ENCODE measurements at regions not wholly inside any gene's neighbourhood (a gene's known extent, or its start where the extent isn't known, plus 50 kb on each side); places are given as distances from the start of the nearest gene placed in this dataset.
A peak's percentile ranks its signal among the peaks of the same experiment; 100 is the strongest.

DNA sequence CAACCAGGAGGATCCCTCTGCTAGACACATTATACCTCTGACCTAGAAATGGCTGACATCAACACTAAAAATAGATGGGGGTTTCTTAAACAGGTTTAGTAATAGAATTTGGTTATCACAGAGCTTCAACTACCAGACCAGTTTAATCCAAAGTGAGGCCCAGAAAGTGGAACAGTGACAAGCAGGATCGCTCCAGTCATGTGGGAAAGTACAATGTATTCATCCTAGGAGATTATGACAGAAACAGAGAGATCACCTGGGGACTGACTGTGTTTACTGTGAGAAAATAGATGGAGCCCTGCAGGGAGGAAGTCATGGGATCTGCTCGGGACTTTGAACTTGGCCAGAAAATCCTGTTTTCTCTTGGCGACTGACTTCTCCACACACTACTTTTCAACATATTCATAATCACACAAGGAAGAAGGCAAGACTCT lies 238.7 kb upstream of the SOX4 start:
- Histone ChIP-seq H3K36me3 (no peaks in the 10 kb centered on the region), H3K4me1 (replicated peaks) (no peaks in the 10 kb centered on the region), H3K27me3 (replicated peaks; ENCODE audit: insufficient read depth) (no peaks in the 10 kb centered on the region), H3K4me3 (no peak overlapping the region), H3K27ac (no peak overlapping the region), H3K9me3 (no peaks in the 10 kb centered on the region)
- DNase-seq (ENCODE audit: low spot score), result peak; percentile 28
- intact Hi-C loops (cut with DNase I), result no loop called here
- WGBS, result 64% methylated on average over 3 of the region's 3 CpGs
- TF ChIP-seq POLR2A (IDR thresholded peaks at IDR 0.05), result no peak
- peak; percentile 58 for TF ChIP-seq POLR2AphosphoS5 (IDR thresholded peaks at IDR 0.05)
- no peak for TF ChIP-seq CTCF (IDR thresholded peaks at IDR 0.05)

DNA sequence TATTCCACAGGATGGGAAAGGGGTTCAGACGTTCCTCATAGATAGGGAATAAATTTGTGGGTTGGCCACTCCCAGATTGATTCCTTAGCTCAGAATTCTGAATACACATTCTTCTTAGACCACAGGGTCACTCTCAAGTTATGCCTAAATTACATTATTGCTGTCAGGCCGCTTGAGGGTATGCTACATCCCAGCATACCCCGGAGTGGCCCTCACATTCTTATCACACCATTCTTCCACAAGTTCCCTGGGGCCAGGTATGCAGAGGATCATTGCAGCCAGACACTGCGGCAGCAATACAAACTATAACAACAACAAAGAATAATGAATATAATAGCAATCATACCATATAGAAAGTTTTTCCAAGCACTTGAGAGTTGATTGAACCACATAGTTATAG lies 237.9 kb upstream of the SOX4 start:
- Histone ChIP-seq H3K36me3 (no peaks in the 10 kb centered on the region), H3K27me3 (replicated peaks; ENCODE audit: insufficient read depth) (no peaks in the 10 kb centered on the region), H3K4me1 (replicated peaks) (no peaks in the 10 kb centered on the region), H3K27ac (no peak overlapping the region), H3K9me3 (no peaks in the 10 kb centered on the region), H3K4me3 (no peak overlapping the region)
- TF ChIP-seq POLR2AphosphoS5 (IDR thresholded peaks at IDR 0.05) (no peak), CTCF (IDR thresholded peaks at IDR 0.05) (no peak), POLR2A (IDR thresholded peaks at IDR 0.05) (no peak)
- DNase-seq (ENCODE audit: low spot score), result no peak
- 90% methylated on average over 4 of the region's 4 CpGs for WGBS
- intact Hi-C loops (cut with DNase I), result no loop called here

GRCh38 chr6:21357262-21357661 lies 236.3 kb upstream of the SOX4 start:
- DNase-seq (ENCODE audit: low spot score), result no peak
- no peaks in the 10 kb centered on the region for H3K4me1 ChIP-seq (replicated peaks)
- H3K27me3 ChIP-seq (replicated peaks; ENCODE audit: insufficient read depth), result no peaks in the 10 kb centered on the region
- H3K36me3 ChIP-seq, result no peaks in the 10 kb centered on the region
- H3K9me3 ChIP-seq, result no peaks in the 10 kb centered on the region
- TF ChIP-seq POLR2AphosphoS5 (IDR thresholded peaks at IDR 0.05) (no peak), CTCF (IDR thresholded peaks at IDR 0.05) (no peak), POLR2A (IDR thresholded peaks at IDR 0.05) (no peak)
- H3K27ac ChIP-seq, result no peak overlapping the region
- H3K4me3 ChIP-seq, result no peak overlapping the region
- intact Hi-C loops (cut with DNase I), result no loop called here
- WGBS, result 89% methylated on average over 8 of the region's 8 CpGs

DNA sequence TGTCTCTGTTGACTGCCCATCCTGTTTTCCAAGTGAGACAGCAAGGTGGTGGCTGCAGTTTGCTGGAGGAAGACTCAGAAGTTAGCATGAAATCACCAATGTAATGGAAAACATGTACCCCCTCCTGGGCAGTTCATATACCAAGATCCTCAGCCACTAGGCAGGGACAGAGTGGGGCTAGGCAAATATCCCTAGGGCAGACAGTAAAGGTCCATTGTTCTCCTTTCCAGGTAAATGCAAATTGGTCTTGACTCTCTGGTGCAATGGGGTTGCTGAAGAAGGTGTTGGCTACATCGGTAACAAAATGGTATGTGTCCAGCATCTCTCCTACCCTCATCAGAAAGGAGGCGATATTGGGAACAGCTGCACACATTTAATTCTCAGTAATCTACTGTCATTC lies 233.6 kb upstream of the SOX4 start:
- H3K9me3 ChIP-seq, result no peaks in the 10 kb centered on the region
- no peak for TF ChIP-seq POLR2A (IDR thresholded peaks at IDR 0.05)
- TF ChIP-seq CTCF (IDR thresholded peaks at IDR 0.05), result no peak
- no peak for TF ChIP-seq POLR2AphosphoS5 (IDR thresholded peaks at IDR 0.05)
- no peak for DNase-seq (ENCODE audit: low spot score)
- 95% methylated on average over 2 of the region's 2 CpGs for WGBS
- no peaks in the 10 kb centered on the region for H3K36me3 ChIP-seq
- intact Hi-C loops (cut with DNase I), result no loop called here
- no peaks in the 10 kb centered on the region for H3K4me1 ChIP-seq (replicated peaks)
- no peak overlapping the region for H3K4me3 ChIP-seq
- no peaks in the 10 kb centered on the region for H3K27me3 ChIP-seq (replicated peaks; ENCODE audit: insufficient read depth)
- no peak overlapping the region for H3K27ac ChIP-seq

GRCh38 chr6:21360336-21360735 lies 233.2 kb upstream of the SOX4 start:
- peak; percentile 73 for TF ChIP-seq POLR2AphosphoS5 (IDR thresholded peaks at IDR 0.05)
- no peak for TF ChIP-seq POLR2A (IDR thresholded peaks at IDR 0.05)
- no peak for TF ChIP-seq CTCF (IDR thresholded peaks at IDR 0.05)
- WGBS, result 94% methylated on average over 6 of the region's 6 CpGs
- DNase-seq (ENCODE audit: low spot score), result peak; percentile 41

More at GRCh38 chr6:21360336-21360735, 233.2 kb upstream of the SOX4 start:
- Histone ChIP-seq H3K27me3 (replicated peaks; ENCODE audit: insufficient read depth) (no peaks in the 10 kb centered on the region), H3K9me3 (no peaks in the 10 kb centered on the region), H3K27ac (no peak overlapping the region), H3K4me3 (no peak overlapping the region), H3K36me3 (no peaks in the 10 kb centered on the region), H3K4me1 (replicated peaks) (no peaks in the 10 kb centered on the region)
- intact Hi-C loops (cut with DNase I), result no loop called here
